ENCODE measurements at regions not wholly inside any gene's neighbourhood (a gene's known extent, or its start where the extent isn't known, plus 50 kb on each side); places are given as distances from the start of the nearest gene placed in this dataset.
"Not testable (repeated sequence)": the region's sequence is repeated elsewhere in the genome, so short reads cannot be mapped to it uniquely, and the experiment has no call there.

- DNase-seq (no peak), ATAC-seq (ENCODE audit: poor library complexity) (no peak)
- intact Hi-C loops (cut with DNase I), result no loop called here
Observed at GRCh38 chr2:225891013-225891412, 491.5 kb downstream of the NYAP2 start.

- intact Hi-C loops (cut with DNase I), result loop anchor here (10.0 kb wide), 1 partner anchor 1095 kb away; no protein-coding TSS in a partner anchor
- peak; percentile 60 for ATAC-seq (ENCODE audit: poor library complexity)
- no peak for DNase-seq
Observed at GRCh38 chr2:225889452-225889851, 489.9 kb downstream of the NYAP2 start.

- intact Hi-C loops (cut with DNase I), result no loop called here
Observed at GRCh38 chr2:225867071-225867470, 467.6 kb downstream of the NYAP2 start.

GRCh38 chr2:225865468-225865867 is 466.0 kb downstream of the NYAP2 start:
- no peak for DNase-seq
- intact Hi-C loops (cut with DNase I), result no loop called here
- ATAC-seq (ENCODE audit: poor library complexity), result no peak

More at GRCh38 chr2:225867071-225867470, 467.6 kb downstream of the NYAP2 start:
- ATAC-seq (ENCODE audit: poor library complexity), result no peak
- no peak for DNase-seq

GRCh38 chr2:225864394-225864793 is 464.9 kb downstream of the NYAP2 start:
- ATAC-seq (ENCODE audit: poor library complexity), result no peak
- DNase-seq, result no peak
- intact Hi-C loops (cut with DNase I), result no loop called here

GRCh38 chr2:225842939-225843338 is 443.4 kb downstream of the NYAP2 start:
- ATAC-seq (ENCODE audit: poor library complexity), result no peak
- intact Hi-C loops (cut with DNase I), result no loop called here
- no peak for DNase-seq

GRCh38 chr2:225841314-225841713 is 441.8 kb downstream of the NYAP2 start:
- DNase-seq, result no peak
- ATAC-seq (ENCODE audit: poor library complexity), result no peak
- intact Hi-C loops (cut with DNase I), result no loop called here

- intact Hi-C loops (cut with DNase I), result no loop called here
- no peak for ATAC-seq (ENCODE audit: poor library complexity)
- DNase-seq, result no peak
Observed at GRCh38 chr2:225837328-225837727, 437.8 kb downstream of the NYAP2 start.

- intact Hi-C loops (cut with DNase I), result no loop called here
- ATAC-seq (ENCODE audit: poor library complexity) (no peak), DNase-seq (no peak)
Observed at GRCh38 chr2:225824748-225825449, 425.4 kb downstream of the NYAP2 start.

GRCh38 chr2:225821351-225821750 is 421.8 kb downstream of the NYAP2 start:
- ATAC-seq (ENCODE audit: poor library complexity) (no peak), DNase-seq (no peak)
- intact Hi-C loops (cut with DNase I), result no loop called here

- intact Hi-C loops (cut with DNase I), result no loop called here
- no peak for DNase-seq
- no peak for ATAC-seq (ENCODE audit: poor library complexity)
Observed at GRCh38 chr2:225820826-225821225, 421.3 kb downstream of the NYAP2 start.

- ATAC-seq (ENCODE audit: poor library complexity), result no peak
- intact Hi-C loops (cut with DNase I), result no loop called here
- no peak for DNase-seq
Observed at GRCh38 chr2:225814554-225814953, 415.0 kb downstream of the NYAP2 start.

- DNase-seq (no peak), ATAC-seq (ENCODE audit: poor library complexity) (no peak)
- intact Hi-C loops (cut with DNase I), result no loop called here
Observed at GRCh38 chr2:225806105-225806504, 406.6 kb downstream of the NYAP2 start.

GRCh38 chr2:225802076-225802475 is 402.6 kb downstream of the NYAP2 start:
- ATAC-seq (ENCODE audit: poor library complexity); intact Hi-C loops (cut with DNase I); DNase-seq: not testable (repeated sequence)

- ATAC-seq (ENCODE audit: poor library complexity), result no peak
- intact Hi-C loops (cut with DNase I), result no loop called here
- DNase-seq, result no peak
Observed at GRCh38 chr2:225797394-225797793, 397.9 kb downstream of the NYAP2 start.

GRCh38 chr2:225794652-225795400 is 395.3 kb downstream of the NYAP2 start:
- intact Hi-C loops (cut with DNase I), result no loop called here
- no peak for DNase-seq
- no peak for ATAC-seq (ENCODE audit: poor library complexity)

- ATAC-seq (ENCODE audit: poor library complexity) (no peak), DNase-seq (no peak)
- intact Hi-C loops (cut with DNase I), result no loop called here
Observed at GRCh38 chr2:225793736-225794550, 394.4 kb downstream of the NYAP2 start.

GRCh38 chr2:225788571-225789094 is 389.1 kb downstream of the NYAP2 start:
- no peak for ATAC-seq (ENCODE audit: poor library complexity)
- intact Hi-C loops (cut with DNase I), result no loop called here
- DNase-seq, result no peak

- DNase-seq (no peak), ATAC-seq (ENCODE audit: poor library complexity) (no peak)
- intact Hi-C loops (cut with DNase I), result no loop called here
Observed at GRCh38 chr2:225787497-225787896, 388.0 kb downstream of the NYAP2 start.

Measured in Right ventricle myocardium superior (tissue), 1 donor.